ENCODE measurements at regions not wholly inside any gene's neighbourhood (a gene's known extent, or its start where the extent isn't known, plus 50 kb on each side); places are given as distances from the start of the nearest gene placed in this dataset.

DNA sequence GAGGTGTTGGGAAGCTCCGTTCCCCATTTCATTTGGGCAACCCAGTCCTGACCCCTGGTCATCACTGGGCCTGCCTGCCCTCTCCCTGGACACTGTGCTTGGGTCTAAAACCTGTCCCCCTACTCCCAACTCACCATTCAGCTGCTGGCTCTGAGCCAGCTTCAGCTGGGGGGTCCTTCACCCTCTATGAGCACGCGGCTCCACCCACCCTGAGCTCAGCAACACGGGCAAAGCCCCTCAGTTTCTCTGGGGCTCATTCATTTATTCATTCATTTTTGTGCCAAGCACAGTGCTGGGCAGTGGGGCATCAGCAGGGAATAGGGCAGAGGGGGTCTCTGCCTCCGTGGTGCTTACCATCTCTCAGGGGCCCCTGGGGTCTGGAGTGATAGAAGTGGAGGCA, 199.8 kb upstream of the MVB12B start:
- no peak for FAIRE-seq
- Histone ChIP-seq H3K4me3 (ENCODE audit: control insufficient read depth in 2 of 3, extremely low read depth in 1 of 3, insufficient read depth in 2 of 3, low read depth in 1 of 3, low read length in 3 of 3) (no peak overlapping the region), H3K9me1 (ENCODE audit: control insufficient read depth, extremely low read depth, insufficient read depth, low read length) (no peaks in the 10 kb centered on the region)

DNA sequence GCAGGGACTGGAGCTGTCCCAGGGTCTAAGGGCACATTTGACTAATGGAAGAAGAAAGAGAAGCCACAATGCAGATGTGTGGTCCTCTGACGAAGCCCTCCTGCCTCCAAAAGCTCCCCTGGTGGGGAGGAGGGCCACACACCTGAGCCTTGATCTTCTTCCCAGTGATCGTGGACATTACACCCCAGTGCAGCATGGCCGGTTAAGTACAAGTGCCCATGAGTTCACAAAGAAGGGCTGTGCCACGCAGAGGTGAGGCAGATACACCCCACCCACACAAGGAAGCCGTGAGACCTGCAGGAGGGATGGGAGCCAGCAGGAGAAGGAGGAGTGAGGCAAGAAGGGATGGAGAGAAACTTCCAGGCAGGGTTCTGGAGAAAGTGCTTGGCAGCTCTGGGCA, 199.0 kb upstream of the MVB12B start:
- H3K9ac ChIP-seq (ENCODE audit: control insufficient read depth, extremely low read depth, insufficient read depth, low read length) = no peak overlapping the region
- H4K20me1 ChIP-seq (ENCODE audit: control insufficient read depth, extremely low read depth, insufficient read depth, low read length) = no peaks in the 10 kb centered on the region
- FAIRE-seq (no peak), DNase-seq (ENCODE audit: low read depth, low spot score) (no peak)
- H3K27me3 ChIP-seq (ENCODE audit: control insufficient read depth, extremely low read depth, insufficient read depth, low read length) = peaks cover 17% of the 10 kb centered on the region
- no peaks in the 10 kb centered on the region for H3K79me2 ChIP-seq (ENCODE audit: control insufficient read depth, insufficient read depth, low read length)
- H3K36me3 ChIP-seq (ENCODE audit: control insufficient read depth in 2 of 2, extremely low read depth in 1 of 2, insufficient read depth in 2 of 2, low read length in 2 of 2) = no peaks in the 10 kb centered on the region
- H3K27ac ChIP-seq (ENCODE audit: control insufficient read depth, insufficient read depth, low read length) = no peak overlapping the region
- H3K4me1 ChIP-seq (ENCODE audit: control insufficient read depth, extremely low read depth, insufficient read depth, low read length) = no peaks in the 10 kb centered on the region
- no peak overlapping the region for H2AFZ ChIP-seq (ENCODE audit: control insufficient read depth, low read length)
- no peak overlapping the region for H3K4me3 ChIP-seq (ENCODE audit: control insufficient read depth in 2 of 3, extremely low read depth in 1 of 3, insufficient read depth in 2 of 3, low read depth in 1 of 3, low read length in 3 of 3)
- H3K9me1 ChIP-seq (ENCODE audit: control insufficient read depth, extremely low read depth, insufficient read depth, low read length) = no peaks in the 10 kb centered on the region
- dilution Hi-C loops (cut with MboI; ENCODE audit: extremely low pct_ligation_motif_present, low sequenced_read_pairs) = no loop called here
- H3K4me2 ChIP-seq (ENCODE audit: control insufficient read depth, extremely low read depth, insufficient read depth, low read depth, low read length) = no peak overlapping the region
- H3K9me3 ChIP-seq (ENCODE audit: control insufficient read depth, low read depth, low read length) = no peaks in the 10 kb centered on the region
- TF ChIP-seq EZH2 (IDR thresholded peaks at IDR 0.05; ENCODE audit: low read length) = no peak
- TF ChIP-seq CTCF (optimal IDR thresholded peaks at IDR 0.05 in 1 of 3, IDR thresholded peaks at IDR 0.05 in 1 of 3, conservative IDR thresholded peaks at IDR 0.05 in 1 of 3; ENCODE audit: extremely low read depth in 1 of 3, insufficient read depth in 2 of 3, low read length in 3 of 3) = no peak

More for the DNA sequence above, 199.8 kb upstream of the MVB12B start:
- no peaks in the 10 kb centered on the region for H3K4me1 ChIP-seq (ENCODE audit: control insufficient read depth, extremely low read depth, insufficient read depth, low read length)
- no peak overlapping the region for H3K27ac ChIP-seq (ENCODE audit: control insufficient read depth, insufficient read depth, low read length)
- no peak for DNase-seq (ENCODE audit: low read depth, low spot score)
- H3K36me3 ChIP-seq (ENCODE audit: control insufficient read depth in 2 of 2, extremely low read depth in 1 of 2, insufficient read depth in 2 of 2, low read length in 2 of 2) = no peaks in the 10 kb centered on the region
- peaks cover 17% of the 10 kb centered on the region for H3K27me3 ChIP-seq (ENCODE audit: control insufficient read depth, extremely low read depth, insufficient read depth, low read length)
- H3K79me2 ChIP-seq (ENCODE audit: control insufficient read depth, insufficient read depth, low read length) = no peaks in the 10 kb centered on the region
- TF ChIP-seq EZH2 (IDR thresholded peaks at IDR 0.05; ENCODE audit: low read length) (no peak), CTCF (optimal IDR thresholded peaks at IDR 0.05 in 1 of 3, IDR thresholded peaks at IDR 0.05 in 1 of 3, conservative IDR thresholded peaks at IDR 0.05 in 1 of 3; ENCODE audit: extremely low read depth in 1 of 3, insufficient read depth in 2 of 3, low read length in 3 of 3) (no peak)
- dilution Hi-C loops (cut with MboI; ENCODE audit: extremely low pct_ligation_motif_present, low sequenced_read_pairs) = no loop called here
- H2AFZ ChIP-seq (ENCODE audit: control insufficient read depth, low read length) = no peak overlapping the region
- H3K9me3 ChIP-seq (ENCODE audit: control insufficient read depth, low read depth, low read length) = no peaks in the 10 kb centered on the region
- no peaks in the 10 kb centered on the region for H4K20me1 ChIP-seq (ENCODE audit: control insufficient read depth, extremely low read depth, insufficient read depth, low read length)
- no peak overlapping the region for H3K9ac ChIP-seq (ENCODE audit: control insufficient read depth, extremely low read depth, insufficient read depth, low read length)
- no peak overlapping the region for H3K4me2 ChIP-seq (ENCODE audit: control insufficient read depth, extremely low read depth, insufficient read depth, low read depth, low read length)
